K562 (cell line): ENCODE measurements at regions not wholly inside any gene's neighbourhood (a gene's known extent, or its start where the extent isn't known, plus 50 kb on each side); places are given as distances from the start of the nearest gene placed in this dataset.

Experiments used
- ATAC-seq: fragments of 200-7000 bp; cut with Tn5 transposase; 3 replicates; pipeline ENCODE4 v1.9.1; 2020; ENCODE audit warnings: moderate library complexity
- BruUV-seq: library from RNA; stranded (reverse); fragments of 400-500 nt; replicated peaks from 2 replicates; lab custom pipeline; 2021; lab: Mats Ljungman, UMichigan
- CTCF ChIA-PET: fragments of 300-600 bp; formaldehyde crosslinking; extraction: SDS; loops from one replicate; lab custom pipeline; 2021; ENCODE audit warnings: low intra/inter-chr PET ratio; lab: Yijun Ruan, JAX
- POLR2A ChIA-PET: fragments of 300-600, 350-650 bp; sonication (Branson Sonifier 250); formaldehyde crosslinking; extraction: SDS; loops from one replicate; lab custom pipeline; 2021; ENCODE audit warnings: antibody characterized with exemption, inconsistent platforms; lab: Yijun Ruan, JAX
- DNase-seq, 4 experiments: peaks; one replicate each; pipeline versions ENCODE4 v3.0.0 to v3.0.0-alpha.2; 2011 to 2018; ENCODE audit warnings: low spot score in 3 of 4, mixed read lengths in 3 of 4; ENCODE audit errors: extremely low read depth in 1 of 4
- FAIRE-seq: peaks from 2 replicates; lab custom pipeline; 2011; peaks lifted over from hg19 to GRCh38; lab: Jason Lieb, UNC
- H2AFZ ChIP-seq: 2 replicates; pipeline ENCODE4 v1.6.0; 2011; ENCODE audit warnings: low read depth, low read length, control low read depth, inconsistent platforms
- H3K27ac ChIP-seq: fragments of 200-600 bp; 3 replicates; pipeline ENCODE4 v1.8.0; 2011; ENCODE audit warnings: low read depth, mild to moderate bottlenecking, control low read depth, inconsistent platforms, low read length, moderate library complexity, mixed read lengths; ENCODE audit errors: extremely low read depth
- H3K27me3 ChIP-seq, 2 experiments: fragments of 300-600 bp in 1 of 2; 2 replicates in 1 of 2; 3 replicates in 1 of 2; pipeline versions ENCODE4 v1.6.0 to v1.8.0; 2011; ENCODE audit warnings: inconsistent platforms in 2 of 2, low read length in 2 of 2, mild to moderate bottlenecking in 1 of 2, mixed read lengths in 1 of 2, moderate library complexity in 1 of 2; ENCODE audit not compliant: control insufficient read depth in 2 of 2, insufficient read depth in 2 of 2
- H3K36me3 ChIP-seq: fragments of 300-600 bp; 3 replicates; pipeline ENCODE4 v1.8.0; 2011; ENCODE audit warnings: mild to moderate bottlenecking, low read length, inconsistent platforms; ENCODE audit not compliant: control insufficient read depth, insufficient read depth
- H3K4me1 ChIP-seq, 2 experiments: fragments of 200-600 bp in 1 of 2; replicated peaks in 1 of 2; 2 replicates in 1 of 2; 3 replicates in 1 of 2; pipeline versions ENCODE4 v1.5.1 to v1.8.0; 2011; ENCODE audit warnings: inconsistent platforms in 2 of 2, low read length in 2 of 2, mild to moderate bottlenecking in 1 of 2, mixed read lengths in 1 of 2, moderate library complexity in 1 of 2; ENCODE audit not compliant: control insufficient read depth in 2 of 2, insufficient read depth in 2 of 2
- H3K4me2 ChIP-seq: 2 replicates; pipeline ENCODE4 v1.6.1; 2011; ENCODE audit warnings: low read length, control low read depth, inconsistent platforms, mixed read lengths; ENCODE audit not compliant: insufficient read depth
- H3K4me3 ChIP-seq: fragments of 200-600 bp; sonication (generic), shearing (Covaris generic); 2 replicates; pipeline ENCODE4 v1.5.1; 2016; ENCODE audit warnings: control low read depth, inconsistent platforms
- H3K79me2 ChIP-seq: fragments of 200-600 bp; 3 replicates; pipeline ENCODE4 v1.8.0; 2011; ENCODE audit warnings: low read length, inconsistent platforms; ENCODE audit not compliant: control insufficient read depth, insufficient read depth
- H3K9ac ChIP-seq, 2 experiments: 2 replicates each; pipeline versions ENCODE4 v1.6.0 to v1.6.1; 2011; ENCODE audit warnings: low read depth in 2 of 2, low read length in 2 of 2, control low read depth in 1 of 2, inconsistent platforms in 1 of 2, mild to moderate bottlenecking in 1 of 2, mixed read lengths in 1 of 2; ENCODE audit not compliant: insufficient read depth in 1 of 2
- H3K9me1 ChIP-seq: one replicate; pipeline ENCODE4 v1.6.0; 2011; ENCODE audit warnings: inconsistent platforms, mild to moderate bottlenecking, low read length, moderate library complexity; ENCODE audit not compliant: control insufficient read depth, insufficient read depth
- H3K9me3 ChIP-seq: replicated peaks from 2 replicates; pipeline ENCODE4 v1.5.1; 2011; ENCODE audit warnings: low read depth, low read length, inconsistent platforms; ENCODE audit not compliant: control insufficient read depth, insufficient read depth
- H4K20me1 ChIP-seq: replicated peaks from 2 replicates; pipeline ENCODE4 v1.6.1; 2011; ENCODE audit warnings: low read length, inconsistent platforms, mixed read lengths; ENCODE audit not compliant: control insufficient read depth, insufficient read depth
- ARID3A ChIP-seq: IDR thresholded peaks from 2 replicates; pipeline ENCODE4 v1.6.1; 2012; ENCODE audit warnings: low read depth, low read length, improper control_type of control experiment, borderline replicate concordance
- ARNT ChIP-seq, 2 experiments: fragments of 450-650 bp; IDR thresholded peaks; 2 replicates each; pipeline ENCODE4 v1.6.1; 2016; ENCODE audit warnings: mild to moderate bottlenecking in 1 of 2
- FOXK2 ChIP-seq, 2 experiments: fragments of 450-650 bp; IDR thresholded peaks in 1 of 2; conservative IDR thresholded peaks in 1 of 2; 2 replicates each; pipeline ENCODE4 v1.6.1; 2016; ENCODE audit warnings: low read depth in 2 of 2, mild to moderate bottlenecking in 1 of 2
- GABPA ChIP-seq: fragments of 200-800 bp; sonication (Bioruptor generic); conservative IDR thresholded peaks from 2 replicates; pipeline ENCODE4 v1.6.1; 2016; ENCODE audit warnings: low read depth, missing genetic modification characterization, missing compliant biosample characterization
- HMBOX1 ChIP-seq: sonication (generic); IDR thresholded peaks from 2 replicates; pipeline ENCODE4 v1.6.1; 2016
- KLF16 ChIP-seq: IDR thresholded peaks from 2 replicates; pipeline ENCODE4 v1.6.1; 2016; ENCODE audit warnings: antibody characterized with exemption
- RAD21 ChIP-seq, 2 experiments: fragments of 250-450 bp in 1 of 2; fragments of 450-650 bp in 1 of 2; sonication (Bioruptor Pico) in 1 of 2; formaldehyde crosslinking in 1 of 2; IDR thresholded peaks in 1 of 2; conservative IDR thresholded peaks in 1 of 2; 2 replicates each; pipeline versions ENCODE4 v1.4.0 to v1.8.0; 2020 to 2022; ENCODE audit warnings: mild to moderate bottlenecking in 2 of 2, moderate library complexity in 1 of 2
- RB1 ChIP-seq: fragments of 450-650 bp; IDR thresholded peaks from 2 replicates; pipeline ENCODE4 v1.6.1; 2017; ENCODE audit warnings: low read depth, mild to moderate bottlenecking
- SP1 ChIP-seq: sonication (generic); formaldehyde crosslinking; IDR thresholded peaks from 2 replicates; pipeline ENCODE4 v1.8.1; 2022; ENCODE audit warnings: mild to moderate bottlenecking, missing genetic modification reagents
- TBP ChIP-seq: optimal IDR thresholded peaks from 2 replicates; pipeline ENCODE3; 2011; ENCODE audit warnings: low read depth, low read length, improper control_type of control experiment
- XRCC4 ChIP-seq: IDR thresholded peaks from one replicate; pipeline ENCODE4 v1.6.1; 2011; ENCODE audit not compliant: insufficient read depth, insufficient read length; ENCODE audit errors: extremely low read depth
- ZNF232 ChIP-seq: sonication (generic); formaldehyde crosslinking; IDR thresholded peaks from 2 replicates; pipeline ENCODE4 v1.8.0; 2022; ENCODE audit warnings: mild to moderate bottlenecking, missing genetic modification reagents
- WGBS: fragments of 100-300 bp; shearing (Covaris generic); methylation state at CpG from one replicate; pipeline ENCODE4 v1.1.6; 2016; ENCODE audit warnings: low coverage, mixed read lengths; ENCODE audit not compliant: insufficient coverage; ENCODE audit errors: missing lambda C conversion rate; 5-methylcytosine and 5-hydroxymethylcytosine counted together
- in situ Hi-C: fragments of 300-500 bp; cut with MboI; formaldehyde crosslinking; loops from 4 replicates; pipeline ENCODE4 v1.15.0; 2018; ENCODE audit warnings: inconsistent platforms, mixed read lengths
- intact Hi-C: fragments of 100-400 bp; cut with micrococcal nuclease; formaldehyde crosslinking; loops from 2 replicates; pipeline ENCODE4 v1.14.2; 2022
- TF ChIP-seq, protein P1 (sequence below): fragments of 450-650 bp; IDR thresholded peaks from 2 replicates; pipeline ENCODE4 v1.6.1; 2018; ENCODE audit not compliant: partially characterized antibody
- TF ChIP-seq, protein P2 (sequence below), 3 experiments: IDR thresholded peaks in 2 of 3; conservative IDR thresholded peaks in 1 of 3; 2 replicates each; pipeline ENCODE4 v1.5.1; 2011 to 2012; ENCODE audit warnings: low read length in 3 of 3, mild to moderate bottlenecking in 3 of 3, control low read depth in 2 of 3, improper control_type of control experiment in 1 of 3, inconsistent platforms in 1 of 3, low read depth in 1 of 3, mixed read lengths in 1 of 3, moderate library complexity in 1 of 3; ENCODE audit not compliant: insufficient read depth in 2 of 3

GRCh38 chr5:28810751-28811136, 1772.4 kb upstream of the CDH9 start:
- Histone ChIP-seq H3K4me2 (peak overlapping the region; percentile 96), H4K20me1 (no peaks in the 10 kb centered on the region), H3K27me3 (no peaks in the 10 kb centered on the region), H3K79me2 (peaks cover 99% of the 10 kb centered on the region), H3K9ac (peak overlapping the region; percentile 87 to 97; a peak in 3 of 4 replicates), H3K9me1 (no peaks in the 10 kb centered on the region), H3K36me3 (no peaks in the 10 kb centered on the region), H3K27ac (peak overlapping the region; percentile 78), H3K4me1 (peaks cover 0 to 24% of the 10 kb centered on the region in 2 experiments; a peak in 2 of 5 replicates), H2AFZ (peak overlapping the region; percentile 91), H3K9me3 (no peaks in the 10 kb centered on the region), H3K4me3 (peak overlapping the region; percentile 73)
- POLR2A ChIA-PET, result interaction anchor here (0.9 kb wide), 1 partner anchor 192 kb away, joined by 4 read pairs; no protein-coding TSS in a partner anchor
- intact Hi-C loops, result no loop called here
- ATAC-seq (peak; percentile 22), DNase-seq (peak; percentile 21 to 71 (median 33)), FAIRE-seq (peak; percentile 75)
- WGBS, result 0% methylated on average over 4 of the region's 4 CpGs
- BruUV-seq, result TSS peak; percentile 42
- CTCF ChIA-PET, result interaction anchor here (0.7 kb wide), 2 partner anchors 51 to 137 kb away, joined by 3 to 4 read pairs; no protein-coding TSS in a partner anchor
- in situ Hi-C loops, result no loop called here
- TF ChIP-seq XRCC4, result no peak
- TF ChIP-seq, protein P1, sequence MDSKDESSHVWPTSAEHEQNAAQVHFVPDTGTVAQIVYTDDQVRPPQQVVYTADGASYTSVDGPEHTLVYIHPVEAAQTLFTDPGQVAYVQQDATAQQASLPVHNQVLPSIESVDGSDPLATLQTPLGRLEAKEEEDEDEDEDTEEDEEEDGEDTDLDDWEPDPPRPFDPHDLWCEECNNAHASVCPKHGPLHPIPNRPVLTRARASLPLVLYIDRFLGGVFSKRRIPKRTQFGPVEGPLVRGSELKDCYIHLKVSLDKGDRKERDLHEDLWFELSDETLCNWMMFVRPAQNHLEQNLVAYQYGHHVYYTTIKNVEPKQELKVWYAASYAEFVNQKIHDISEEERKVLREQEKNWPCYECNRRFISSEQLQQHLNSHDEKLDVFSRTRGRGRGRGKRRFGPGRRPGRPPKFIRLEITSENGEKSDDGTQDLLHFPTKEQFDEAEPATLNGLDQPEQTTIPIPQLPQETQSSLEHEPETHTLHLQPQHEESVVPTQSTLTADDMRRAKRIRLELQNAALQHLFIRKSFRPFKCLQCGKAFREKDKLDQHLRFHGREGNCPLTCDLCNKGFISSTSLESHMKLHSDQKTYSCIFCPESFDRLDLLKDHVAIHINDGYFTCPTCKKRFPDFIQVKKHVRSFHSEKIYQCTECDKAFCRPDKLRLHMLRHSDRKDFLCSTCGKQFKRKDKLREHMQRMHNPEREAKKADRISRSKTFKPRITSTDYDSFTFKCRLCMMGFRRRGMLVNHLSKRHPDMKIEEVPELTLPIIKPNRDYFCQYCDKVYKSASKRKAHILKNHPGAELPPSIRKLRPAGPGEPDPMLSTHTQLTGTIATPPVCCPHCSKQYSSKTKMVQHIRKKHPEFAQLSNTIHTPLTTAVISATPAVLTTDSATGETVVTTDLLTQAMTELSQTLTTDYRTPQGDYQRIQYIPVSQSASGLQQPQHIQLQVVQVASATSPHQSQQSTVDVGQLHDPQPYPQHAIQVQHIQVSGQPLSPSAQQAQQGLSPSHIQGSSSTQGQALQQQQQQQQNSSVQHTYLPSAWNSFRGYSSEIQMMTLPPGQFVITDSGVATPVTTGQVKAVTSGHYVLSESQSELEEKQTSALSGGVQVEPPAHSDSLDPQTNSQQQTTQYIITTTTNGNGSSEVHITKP, result peak; percentile 16
- TF ChIP-seq RAD21 (CRISPR knock-in tag; conservative IDR thresholded peaks at IDR 0.05 in 1 of 2, IDR thresholded peaks at IDR 0.05 in 1 of 2), result peak; percentile 43 to 48
- peak; percentile 37; the same call in 1 of the 2 replicates for TF ChIP-seq GABPA (tag)
- no peak for TF ChIP-seq ZNF232 (CRISPR knock-in tag)
- TF ChIP-seq FOXK2 (conservative IDR thresholded peaks at IDR 0.05 in 1 of 2, IDR thresholded peaks at IDR 0.05 in 1 of 2; ENCODE audit: low read depth in 2 of 2), result 0 out of 4 replicates have a peak, but pooled peaks of 1 of the 2 experiments have one; percentile 29
- TF ChIP-seq HMBOX1, result 0 out of 2 replicates have a peak, but pooled peaks have one; percentile 38
- no peak for TF ChIP-seq ARNT (IDR thresholded peaks at IDR 0.05)
- TF ChIP-seq TBP, result no peak
- TF ChIP-seq ARID3A, result peak; percentile 49; the same call in 1 of the 2 replicates
- TF ChIP-seq KLF16, result no peak
- no peak for TF ChIP-seq SP1 (CRISPR knock-in tag)
- 0 out of 2 replicates have a peak, but pooled peaks have one; percentile 19 for TF ChIP-seq RB1
- TF ChIP-seq, protein P2, sequence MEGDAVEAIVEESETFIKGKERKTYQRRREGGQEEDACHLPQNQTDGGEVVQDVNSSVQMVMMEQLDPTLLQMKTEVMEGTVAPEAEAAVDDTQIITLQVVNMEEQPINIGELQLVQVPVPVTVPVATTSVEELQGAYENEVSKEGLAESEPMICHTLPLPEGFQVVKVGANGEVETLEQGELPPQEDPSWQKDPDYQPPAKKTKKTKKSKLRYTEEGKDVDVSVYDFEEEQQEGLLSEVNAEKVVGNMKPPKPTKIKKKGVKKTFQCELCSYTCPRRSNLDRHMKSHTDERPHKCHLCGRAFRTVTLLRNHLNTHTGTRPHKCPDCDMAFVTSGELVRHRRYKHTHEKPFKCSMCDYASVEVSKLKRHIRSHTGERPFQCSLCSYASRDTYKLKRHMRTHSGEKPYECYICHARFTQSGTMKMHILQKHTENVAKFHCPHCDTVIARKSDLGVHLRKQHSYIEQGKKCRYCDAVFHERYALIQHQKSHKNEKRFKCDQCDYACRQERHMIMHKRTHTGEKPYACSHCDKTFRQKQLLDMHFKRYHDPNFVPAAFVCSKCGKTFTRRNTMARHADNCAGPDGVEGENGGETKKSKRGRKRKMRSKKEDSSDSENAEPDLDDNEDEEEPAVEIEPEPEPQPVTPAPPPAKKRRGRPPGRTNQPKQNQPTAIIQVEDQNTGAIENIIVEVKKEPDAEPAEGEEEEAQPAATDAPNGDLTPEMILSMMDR (IDR thresholded peaks at IDR 0.05 in 2 of 3, conservative IDR thresholded peaks at IDR 0.05 in 1 of 3; ENCODE audit: insufficient read depth in 2 of 3, low read depth in 1 of 3, low read length in 3 of 3), result peak; percentile 9 to 59 (median 59); a peak in 4 of 6 replicates
